SK-N-MC (cell line): ENCODE measurements at regions not wholly inside any gene's neighbourhood (a gene's known extent, or its start where the extent isn't known, plus 50 kb on each side); places are given as distances from the start of the nearest gene placed in this dataset.

Experiments
- EZH2 ChIP-seq: fragments of 200-600 bp; sonication (generic); IDR thresholded peaks from one replicate; pipeline ENCODE4 v1.6.1; 2017; ENCODE audit warnings: antibody characterized with exemption
- POLR2AphosphoS5 ChIP-seq: IDR thresholded peaks from 2 replicates; pipeline ENCODE4 v1.6.1; 2012; ENCODE audit warnings: mild to moderate bottlenecking, low read depth, low read length, borderline replicate concordance

DNA sequence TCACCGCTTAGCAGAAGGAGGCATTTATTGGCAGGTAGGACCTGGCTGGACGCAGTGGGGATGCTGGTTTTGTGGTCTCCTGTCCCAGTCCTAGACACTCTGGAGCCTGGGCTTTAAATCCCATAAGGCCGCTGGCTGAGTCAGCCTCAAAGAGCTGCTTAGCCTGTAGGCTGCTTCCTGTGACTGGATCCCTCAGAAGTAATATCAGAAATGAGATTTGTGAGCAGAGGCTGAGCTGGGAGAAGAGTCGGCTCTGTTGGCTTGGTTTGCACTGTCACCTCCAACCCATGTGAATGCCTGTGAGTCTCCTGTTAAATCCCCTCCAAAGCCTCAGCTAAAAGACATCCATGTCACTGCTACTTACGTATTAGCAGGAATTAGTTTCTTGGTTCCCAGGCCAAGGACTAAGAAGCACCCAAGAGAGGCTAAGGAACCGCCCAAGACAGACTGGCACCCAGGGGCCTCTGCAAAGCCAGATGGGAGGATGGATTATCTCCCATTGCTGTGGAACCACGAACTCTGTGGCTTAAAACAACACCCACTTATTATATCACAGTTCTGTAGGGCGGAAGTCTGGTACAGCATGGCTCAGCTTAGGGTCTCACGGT is 289.4 kb downstream of the CDC5L start:
- no peak for TF ChIP-seq POLR2AphosphoS5
- no peak for TF ChIP-seq EZH2
